Neural cell (in vitro differentiated cells): ENCODE measurements at regions not wholly inside any gene's neighbourhood (a gene's known extent, or its start where the extent isn't known, plus 50 kb on each side); places are given as distances from the start of the nearest gene placed in this dataset.

Experiments used
- CTCF ChIP-seq: fragments of 450-650 bp; IDR thresholded peaks from 2 replicates; pipeline ENCODE4 v1.5.1; 2014; ENCODE audit warnings: antibody characterized with exemption, mild to moderate bottlenecking, moderate library complexity; ENCODE audit not compliant: poor library complexity, severe bottlenecking
- EP300 ChIP-seq: fragments of 450-650 bp; conservative IDR thresholded peaks from 2 replicates; pipeline ENCODE4 v1.6.1; 2014; ENCODE audit warnings: antibody characterized with exemption, mild to moderate bottlenecking, moderate library complexity; ENCODE audit not compliant: poor library complexity, severe bottlenecking
- EZH2 ChIP-seq: fragments of 200-600, 300-800 bp; shearing (Covaris generic), sonication (generic); IDR thresholded peaks from 2 replicates; pipeline ENCODE4 v1.6.1; 2014; ENCODE audit warnings: antibody characterized with exemption, low read length, borderline replicate concordance, mild to moderate bottlenecking; ENCODE audit not compliant: insufficient read depth, poor library complexity, severe bottlenecking
- MXI1 ChIP-seq: fragments of 450-650 bp; conservative IDR thresholded peaks from 2 replicates; pipeline ENCODE4 v1.6.1; 2014; ENCODE audit warnings: antibody characterized with exemption, mild to moderate bottlenecking; ENCODE audit not compliant: poor library complexity, severe bottlenecking
- POLR2AphosphoS5 ChIP-seq: IDR thresholded peaks from 2 replicates; pipeline ENCODE4 v1.6.1; 2012
- REST ChIP-seq: IDR thresholded peaks from 2 replicates; pipeline ENCODE4 v1.6.1; 2012; ENCODE audit warnings: borderline replicate concordance

GRCh38 chr20:7806831-7807230, 133.4 kb downstream of the HAO1 start:
- TF ChIP-seq CTCF (no peak), EP300 (no peak), MXI1 (no peak), POLR2AphosphoS5 (no peak), REST (no peak), EZH2 (no peak)
